ENCODE measurements at regions not wholly inside any gene's neighbourhood (a gene's known extent, or its start where the extent isn't known, plus 50 kb on each side); places are given as distances from the start of the nearest gene placed in this dataset.

DNA sequence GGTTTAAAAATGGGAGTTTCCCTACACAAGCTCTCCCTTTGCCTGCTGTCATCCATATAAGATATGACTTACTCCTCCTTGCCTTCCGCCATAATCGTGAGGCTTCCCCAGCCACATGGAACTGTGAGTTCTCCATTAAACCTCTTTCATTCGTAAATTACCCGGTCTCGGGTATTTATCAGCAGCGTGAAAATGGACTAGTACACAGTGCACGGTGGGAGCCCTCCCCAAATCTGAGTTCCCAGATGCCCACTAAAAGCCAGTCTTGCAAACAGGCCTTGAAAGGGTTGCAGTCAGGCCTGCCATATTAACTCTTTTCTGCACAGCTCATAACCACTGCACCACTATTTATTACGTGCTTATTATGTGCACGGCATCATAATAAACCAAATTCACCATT, 400.9 kb downstream of the PRDM2 start:
- no peaks in the 10 kb centered on the region for H3K4me1 ChIP-seq (ENCODE audit: control insufficient read depth, low read length)
- H3K36me3 ChIP-seq (ENCODE audit: control insufficient read depth, low read length), result no peaks in the 10 kb centered on the region
- no peaks in the 10 kb centered on the region for H4K20me1 ChIP-seq (ENCODE audit: control insufficient read depth, insufficient read depth, low read depth, low read length)
- no peaks in the 10 kb centered on the region for H3K27me3 ChIP-seq (ENCODE audit: control insufficient read depth, low read length)
- H3K4me3 ChIP-seq (ENCODE audit: low read length), result no peak overlapping the region
- TF ChIP-seq, protein P1, sequence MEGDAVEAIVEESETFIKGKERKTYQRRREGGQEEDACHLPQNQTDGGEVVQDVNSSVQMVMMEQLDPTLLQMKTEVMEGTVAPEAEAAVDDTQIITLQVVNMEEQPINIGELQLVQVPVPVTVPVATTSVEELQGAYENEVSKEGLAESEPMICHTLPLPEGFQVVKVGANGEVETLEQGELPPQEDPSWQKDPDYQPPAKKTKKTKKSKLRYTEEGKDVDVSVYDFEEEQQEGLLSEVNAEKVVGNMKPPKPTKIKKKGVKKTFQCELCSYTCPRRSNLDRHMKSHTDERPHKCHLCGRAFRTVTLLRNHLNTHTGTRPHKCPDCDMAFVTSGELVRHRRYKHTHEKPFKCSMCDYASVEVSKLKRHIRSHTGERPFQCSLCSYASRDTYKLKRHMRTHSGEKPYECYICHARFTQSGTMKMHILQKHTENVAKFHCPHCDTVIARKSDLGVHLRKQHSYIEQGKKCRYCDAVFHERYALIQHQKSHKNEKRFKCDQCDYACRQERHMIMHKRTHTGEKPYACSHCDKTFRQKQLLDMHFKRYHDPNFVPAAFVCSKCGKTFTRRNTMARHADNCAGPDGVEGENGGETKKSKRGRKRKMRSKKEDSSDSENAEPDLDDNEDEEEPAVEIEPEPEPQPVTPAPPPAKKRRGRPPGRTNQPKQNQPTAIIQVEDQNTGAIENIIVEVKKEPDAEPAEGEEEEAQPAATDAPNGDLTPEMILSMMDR (IDR thresholded peaks at IDR 0.05; ENCODE audit: low read depth, low read length, poor library complexity, severe bottlenecking), result no peak
- TF ChIP-seq EZH2phosphoT487 (IDR thresholded peaks at IDR 0.05; ENCODE audit: borderline replicate concordance, low read length), result no peak
- H3F3A ChIP-seq (ENCODE audit: control insufficient read depth, insufficient read depth), result no peaks in the 10 kb centered on the region
- no peaks in the 10 kb centered on the region for H3K79me2 ChIP-seq (ENCODE audit: control insufficient read depth, low read length)
- no peaks in the 10 kb centered on the region for H3K9me3 ChIP-seq (ENCODE audit: control insufficient read depth, insufficient read depth, low read length)
- no peaks in the 10 kb centered on the region for H3K9me2 ChIP-seq (replicated peaks; ENCODE audit: control insufficient read depth, low read length)
- H3K27ac ChIP-seq (ENCODE audit: low read depth, low read length), result no peak overlapping the region
- H3K4me2 ChIP-seq (ENCODE audit: low read length), result no peak overlapping the region

DNA sequence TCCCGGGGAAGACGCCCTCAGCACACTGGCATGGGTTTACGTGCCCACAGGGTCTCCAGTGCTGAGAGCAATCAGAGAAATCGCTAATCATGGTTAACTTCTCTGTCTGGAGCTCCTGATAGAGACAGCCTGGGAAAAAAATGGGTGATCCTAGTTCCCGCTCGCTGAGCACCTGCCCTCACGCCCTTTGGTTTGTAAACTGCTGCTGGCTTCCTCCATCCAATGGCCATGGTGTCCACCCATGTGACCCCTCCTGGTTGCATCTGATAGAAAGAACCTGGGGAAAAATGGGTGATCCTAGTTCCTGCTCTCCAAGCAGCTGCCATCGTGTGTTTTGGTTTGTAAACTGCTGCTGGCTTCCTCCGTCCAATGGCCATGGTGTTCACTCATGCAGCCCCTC, 402.2 kb downstream of the PRDM2 start:
- no peaks in the 10 kb centered on the region for H3K79me2 ChIP-seq (ENCODE audit: control insufficient read depth, low read length)
- no peaks in the 10 kb centered on the region for H3F3A ChIP-seq (ENCODE audit: control insufficient read depth, insufficient read depth)
- H3K9me3 ChIP-seq (ENCODE audit: control insufficient read depth, insufficient read depth, low read length), result no peaks in the 10 kb centered on the region
- no peaks in the 10 kb centered on the region for H3K27me3 ChIP-seq (ENCODE audit: control insufficient read depth, low read length)
- no peak overlapping the region for H3K4me2 ChIP-seq (ENCODE audit: low read length)
- H3K27ac ChIP-seq (ENCODE audit: low read depth, low read length), result no peak overlapping the region
- no peaks in the 10 kb centered on the region for H3K4me1 ChIP-seq (ENCODE audit: control insufficient read depth, low read length)
- H3K9me2 ChIP-seq (replicated peaks; ENCODE audit: control insufficient read depth, low read length), result no peaks in the 10 kb centered on the region
- H3K36me3 ChIP-seq (ENCODE audit: control insufficient read depth, low read length), result no peaks in the 10 kb centered on the region
- H4K20me1 ChIP-seq (ENCODE audit: control insufficient read depth, insufficient read depth, low read depth, low read length), result no peaks in the 10 kb centered on the region
- TF ChIP-seq, protein P1 (IDR thresholded peaks at IDR 0.05; ENCODE audit: low read depth, low read length, poor library complexity, severe bottlenecking), result no peak
- TF ChIP-seq EZH2phosphoT487 (IDR thresholded peaks at IDR 0.05; ENCODE audit: borderline replicate concordance, low read length), result no peak
- no peak overlapping the region for H3K4me3 ChIP-seq (ENCODE audit: low read length)

DNA sequence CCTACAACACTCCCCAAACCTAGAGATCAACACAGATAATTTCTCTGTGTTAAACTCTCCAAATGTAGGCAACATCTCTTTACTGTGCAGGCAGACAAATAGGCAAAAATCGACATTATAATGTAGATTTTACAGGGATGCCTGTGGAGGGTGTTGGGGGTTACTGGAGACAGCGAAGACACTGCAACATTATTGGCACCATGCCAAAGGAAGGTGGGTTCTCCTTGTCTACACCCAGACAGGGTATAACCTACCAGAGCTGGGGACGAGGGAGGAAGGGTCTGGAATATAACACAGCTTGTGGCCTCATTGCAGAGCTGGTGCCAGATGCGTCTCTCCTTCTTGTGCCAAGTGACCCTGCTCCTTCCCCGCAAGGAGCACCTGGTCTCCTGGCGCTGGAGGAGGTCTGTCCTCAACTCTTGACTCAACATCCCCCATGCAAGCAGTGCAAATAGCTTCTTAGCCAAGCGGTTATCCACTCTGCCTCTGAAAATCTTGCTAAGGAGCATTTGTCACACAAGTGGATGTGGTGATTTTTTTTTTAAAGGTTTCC, 404.0 kb downstream of the PRDM2 start:
- H3K4me3 ChIP-seq (ENCODE audit: low read length), result no peak overlapping the region
- H3K79me2 ChIP-seq (ENCODE audit: control insufficient read depth, low read length), result no peaks in the 10 kb centered on the region
- H3K4me1 ChIP-seq (ENCODE audit: control insufficient read depth, low read length), result no peaks in the 10 kb centered on the region
- no peaks in the 10 kb centered on the region for H3K9me2 ChIP-seq (replicated peaks; ENCODE audit: control insufficient read depth, low read length)
- H3K9me3 ChIP-seq (ENCODE audit: control insufficient read depth, insufficient read depth, low read length), result no peaks in the 10 kb centered on the region
- H3K27ac ChIP-seq (ENCODE audit: low read depth, low read length), result no peak overlapping the region
- H3F3A ChIP-seq (ENCODE audit: control insufficient read depth, insufficient read depth), result no peaks in the 10 kb centered on the region
- H3K27me3 ChIP-seq (ENCODE audit: control insufficient read depth, low read length), result no peaks in the 10 kb centered on the region
- no peaks in the 10 kb centered on the region for H3K36me3 ChIP-seq (ENCODE audit: control insufficient read depth, low read length)
- no peak for TF ChIP-seq EZH2phosphoT487 (IDR thresholded peaks at IDR 0.05; ENCODE audit: borderline replicate concordance, low read length)
- TF ChIP-seq, protein P1 (IDR thresholded peaks at IDR 0.05; ENCODE audit: low read depth, low read length, poor library complexity, severe bottlenecking), result no peak
- H4K20me1 ChIP-seq (ENCODE audit: control insufficient read depth, insufficient read depth, low read depth, low read length), result no peaks in the 10 kb centered on the region
- no peak overlapping the region for H3K4me2 ChIP-seq (ENCODE audit: low read length)

All from DOHH2 (cell line).